ENCODE measurements at regions not wholly inside any gene's neighbourhood (a gene's known extent, or its start where the extent isn't known, plus 50 kb on each side); places are given as distances from the start of the nearest gene placed in this dataset.

DNA sequence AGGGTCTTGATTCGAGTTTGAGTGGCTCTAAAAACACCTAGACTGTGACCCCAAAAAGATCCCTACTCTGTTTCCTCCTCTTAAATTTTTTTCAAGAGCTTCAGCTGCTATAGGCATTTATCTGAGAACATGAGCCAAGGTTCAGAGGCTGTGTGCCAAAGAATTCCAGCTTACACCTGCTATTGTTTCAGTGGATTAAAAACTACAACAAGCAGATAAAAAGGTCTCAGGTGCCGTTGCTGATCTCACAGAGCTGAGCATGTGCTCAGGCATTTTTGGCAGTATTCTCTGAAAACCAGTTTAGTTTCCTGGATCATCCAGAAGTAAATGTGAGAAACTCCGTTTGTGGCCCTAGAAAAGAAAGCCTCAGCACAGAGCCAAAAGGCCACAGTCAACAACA lies 349.2 kb downstream of the DEPDC1B start:
- Histone ChIP-seq H3K27ac (peak overlapping the region; percentile 64 to 83 (median 71)), H3K4me3 (no peak overlapping the region), H3K9me3 (peaks cover 0 to 3% (median 0%) of the 10 kb centered on the region in 4 donors), H3K4me1 (peaks cover 3 to 45% (median 19%) of the 10 kb centered on the region in 4 donors), H3K36me3 (no peaks in the 10 kb centered on the region), H3K27me3 (no peaks in the 10 kb centered on the region)
- peak in 1 of 3 donors; percentile 66 for TF ChIP-seq POLR2AphosphoS5 (IDR thresholded peaks at IDR 0.05)
- TF ChIP-seq, protein P1, sequence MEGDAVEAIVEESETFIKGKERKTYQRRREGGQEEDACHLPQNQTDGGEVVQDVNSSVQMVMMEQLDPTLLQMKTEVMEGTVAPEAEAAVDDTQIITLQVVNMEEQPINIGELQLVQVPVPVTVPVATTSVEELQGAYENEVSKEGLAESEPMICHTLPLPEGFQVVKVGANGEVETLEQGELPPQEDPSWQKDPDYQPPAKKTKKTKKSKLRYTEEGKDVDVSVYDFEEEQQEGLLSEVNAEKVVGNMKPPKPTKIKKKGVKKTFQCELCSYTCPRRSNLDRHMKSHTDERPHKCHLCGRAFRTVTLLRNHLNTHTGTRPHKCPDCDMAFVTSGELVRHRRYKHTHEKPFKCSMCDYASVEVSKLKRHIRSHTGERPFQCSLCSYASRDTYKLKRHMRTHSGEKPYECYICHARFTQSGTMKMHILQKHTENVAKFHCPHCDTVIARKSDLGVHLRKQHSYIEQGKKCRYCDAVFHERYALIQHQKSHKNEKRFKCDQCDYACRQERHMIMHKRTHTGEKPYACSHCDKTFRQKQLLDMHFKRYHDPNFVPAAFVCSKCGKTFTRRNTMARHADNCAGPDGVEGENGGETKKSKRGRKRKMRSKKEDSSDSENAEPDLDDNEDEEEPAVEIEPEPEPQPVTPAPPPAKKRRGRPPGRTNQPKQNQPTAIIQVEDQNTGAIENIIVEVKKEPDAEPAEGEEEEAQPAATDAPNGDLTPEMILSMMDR (IDR thresholded peaks at IDR 0.05): no peak
- WGBS, 5 donors: 18 to 46% (median 38%) methylated on average over 3 of the region's 3 CpGs
- DNase-seq: peak; percentile 75 to 88
- intact Hi-C loops (cut with DNase I; ENCODE audit: low total_unique reads): no loop called here

DNA sequence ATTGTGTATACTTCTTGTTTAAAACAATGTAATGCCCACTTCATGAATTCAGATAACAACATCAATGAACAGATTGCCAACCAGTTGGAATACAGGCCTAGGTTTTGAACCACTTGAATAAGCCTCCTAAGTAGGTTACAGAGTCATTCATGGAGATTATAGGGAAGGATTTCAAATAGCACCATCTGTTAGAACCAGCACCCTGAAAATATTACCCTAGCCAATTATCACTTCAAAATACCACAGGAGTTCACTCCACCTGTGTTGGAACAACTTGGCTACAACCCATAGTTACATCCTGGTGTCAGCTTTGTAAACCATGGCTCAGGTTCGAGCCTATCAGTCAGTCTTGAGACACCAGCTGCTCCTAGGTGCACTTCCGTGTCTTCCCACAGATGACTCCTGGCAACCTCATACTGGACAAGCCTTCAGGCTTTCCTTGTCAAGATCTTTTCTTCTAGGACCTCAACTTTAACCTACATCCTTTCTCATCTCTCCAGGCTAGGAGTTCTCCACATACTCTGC lies 350.0 kb downstream of the DEPDC1B start:
- DNase-seq: no peak
- TF ChIP-seq EP300 (IDR thresholded peaks at IDR 0.05) (no peak), POLR2A (IDR thresholded peaks at IDR 0.05) (no peak)
- TF ChIP-seq, protein P1 (IDR thresholded peaks at IDR 0.05): no peak
- Histone ChIP-seq H3K4me1 (peaks cover 3 to 41% (median 17%) of the 10 kb centered on the region in 4 donors), H3K27ac (peak overlapping the region; percentile 45 to 73 (median 70)), H3K4me3 (no peak overlapping the region), H3K27me3 (no peaks in the 10 kb centered on the region), H3K36me3 (no peaks in the 10 kb centered on the region), H3K9me3 (peaks cover 0 to 3% (median 0%) of the 10 kb centered on the region in 4 donors)
- WGBS, 5 donors: 61 to 81% (median 64%) methylated on average over 2 of the region's 2 CpGs
- intact Hi-C loops (cut with DNase I; ENCODE audit: low total_unique reads): no loop called here

DNA sequence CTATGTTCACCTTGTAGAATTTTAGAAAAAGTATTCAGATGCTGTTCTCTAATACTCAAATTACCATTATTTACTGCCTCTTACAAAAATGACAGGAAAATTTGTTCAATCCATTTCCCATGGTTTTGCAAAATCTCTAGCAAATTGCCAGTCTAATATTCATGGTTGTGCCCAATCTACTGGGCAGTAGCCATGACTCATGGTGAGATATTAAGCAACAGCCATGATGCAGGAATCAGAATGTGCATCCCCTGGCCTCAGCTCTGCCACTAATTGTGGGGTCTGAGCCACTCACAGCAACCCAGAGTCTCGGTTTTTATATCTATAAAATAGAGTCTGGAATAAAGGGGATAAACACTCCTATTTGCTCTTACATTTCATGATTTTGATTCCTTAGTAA lies 353.6 kb downstream of the DEPDC1B start:
- no peak for DNase-seq
- Histone ChIP-seq H3K27me3 (no peaks in the 10 kb centered on the region), H3K36me3 (no peaks in the 10 kb centered on the region), H3K27ac (no peak overlapping the region), H3K4me3 (no peak overlapping the region), H3K4me1 (peaks cover 0 to 12% (median 3%) of the 10 kb centered on the region in 4 donors), H3K9me3 (peaks cover 0 to 3% (median 0%) of the 10 kb centered on the region in 4 donors)
- intact Hi-C loops (cut with DNase I; ENCODE audit: low total_unique reads): no loop called here
- WGBS, 5 donors: 75 to 87% (median 79%) methylated on average over 1 of the region's 1 CpG
- TF ChIP-seq EP300 (IDR thresholded peaks at IDR 0.05): no peak
- TF ChIP-seq POLR2AphosphoS5 (IDR thresholded peaks at IDR 0.05): no peak
- TF ChIP-seq, protein P1 (IDR thresholded peaks at IDR 0.05): no peak
- TF ChIP-seq POLR2A (IDR thresholded peaks at IDR 0.05): no peak

DNA sequence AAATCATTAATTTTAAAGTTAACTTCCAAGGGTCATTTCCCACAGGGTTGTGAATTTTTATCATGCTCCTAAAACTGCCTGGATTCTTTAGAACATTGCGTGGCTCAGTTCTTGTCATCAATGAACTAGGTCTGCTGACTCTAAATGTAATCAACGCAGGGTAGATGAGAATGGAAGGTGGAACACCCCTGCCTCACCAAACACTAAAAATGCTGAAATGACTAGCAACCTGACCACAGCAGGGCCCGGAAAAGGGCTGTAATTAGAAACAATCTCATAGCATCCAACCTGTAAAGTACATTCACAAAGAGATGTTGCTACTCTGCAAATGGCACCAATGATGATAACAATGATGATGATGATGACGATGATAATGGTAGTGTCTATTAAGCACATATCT lies 356.9 kb downstream of the DEPDC1B start:
- no peak overlapping the region for H3K27ac ChIP-seq
- peaks cover 0 to 5% (median 0%) of the 10 kb centered on the region in 4 donors for H3K4me1 ChIP-seq
- no peak overlapping the region for H3K4me3 ChIP-seq
- intact Hi-C loops (cut with DNase I; ENCODE audit: low total_unique reads): no loop called here
- H3K9me3 ChIP-seq: no peaks in the 10 kb centered on the region
- no peak for TF ChIP-seq EP300 (IDR thresholded peaks at IDR 0.05)
- no peak for TF ChIP-seq POLR2AphosphoS5 (IDR thresholded peaks at IDR 0.05)
- TF ChIP-seq, protein P1 (IDR thresholded peaks at IDR 0.05): no peak
- no peak for TF ChIP-seq POLR2A (IDR thresholded peaks at IDR 0.05)
- no peaks in the 10 kb centered on the region for H3K36me3 ChIP-seq
- no peak for DNase-seq
- no peaks in the 10 kb centered on the region for H3K27me3 ChIP-seq
- WGBS, 5 donors: 92 to 98% (median 94%) methylated on average over 4 of the region's 4 CpGs
